CD4-positive, alpha-beta memory T cell (primary cell): ENCODE measurements at regions not wholly inside any gene's neighbourhood (a gene's known extent, or its start where the extent isn't known, plus 50 kb on each side); places are given as distances from the start of the nearest gene placed in this dataset.
"Not testable (repeated sequence)": the region's sequence is repeated elsewhere in the genome, so short reads cannot be mapped to it uniquely, and the experiment has no call there.

Experiments
- CTCF ChIA-PET: fragments of 350-600 bp; sonication (Branson Sonifier 250); formaldehyde crosslinking; loops from one replicate; lab custom pipeline; 2021; ENCODE audit warnings: inconsistent platforms; ENCODE audit not compliant: partially characterized antibody; lab: Charles Lee
- POLR2A ChIA-PET: fragments of 350-600 bp; sonication (Branson Sonifier 250); formaldehyde crosslinking; loops from one replicate; lab custom pipeline; 2021; ENCODE audit not compliant: partially characterized antibody; lab: Charles Lee
- DNase-seq, 5 donors: peaks; one replicate each; pipeline versions ENCODE4 v3.0.0 to v3.0.0-alpha.2; 2020 to 2022; ENCODE audit warnings: mixed read lengths in 1 of 5
- H3K27ac ChIP-seq: one replicate; pipeline ENCODE4 v1.7.0; 2013; ENCODE audit warnings: low read depth, low read length
- H3K27me3 ChIP-seq: 2 replicates; pipeline ENCODE4 v1.7.0; 2013; ENCODE audit warnings: mild to moderate bottlenecking, low read length, moderate library complexity; ENCODE audit not compliant: insufficient read depth
- H3K36me3 ChIP-seq: 2 replicates; pipeline ENCODE4 v1.7.0; 2013; ENCODE audit warnings: mild to moderate bottlenecking, low read length, moderate library complexity; ENCODE audit not compliant: insufficient read depth
- H3K4me1 ChIP-seq: 2 replicates; pipeline ENCODE4 v1.7.0; 2013; ENCODE audit warnings: mild to moderate bottlenecking, low read length, moderate library complexity; ENCODE audit not compliant: insufficient read depth
- H3K4me3 ChIP-seq, 2 donors: one replicate each; pipeline ENCODE4 v1.7.0; 2013; ENCODE audit warnings: low read length in 2 of 2, mild to moderate bottlenecking in 1 of 2
- H3K9me3 ChIP-seq, 2 donors: one replicate each; pipeline ENCODE4 v1.7.0; 2013; ENCODE audit warnings: low read length in 2 of 2, control low read depth in 1 of 2; ENCODE audit not compliant: control insufficient read depth in 1 of 2
- H3K27ac Mint-ChIP-seq, 7 donors: one replicate each; pipeline ENCODE4 v1.8.0; 2020 to 2021; ENCODE audit warnings: mixed read lengths in 7 of 7, mild to moderate bottlenecking in 6 of 7, inconsistent platforms in 3 of 7, moderate library complexity in 3 of 7
- H3K27me3 Mint-ChIP-seq, 2 donors: one replicate each; pipeline ENCODE4 v1.8.0; 2020 to 2021; ENCODE audit warnings: mixed read lengths in 2 of 2
- H3K36me3 Mint-ChIP-seq, 2 donors: one replicate each; pipeline ENCODE4 v1.8.0; 2020 to 2021; ENCODE audit warnings: mixed read lengths in 2 of 2, inconsistent platforms in 1 of 2, mild to moderate bottlenecking in 1 of 2
- H3K4me1 Mint-ChIP-seq, 4 donors: one replicate each; pipeline ENCODE4 v1.8.0; 2020 to 2021; ENCODE audit warnings: mixed read lengths in 4 of 4, mild to moderate bottlenecking in 1 of 4
- H3K4me3 Mint-ChIP-seq, 8 donors: one replicate each; pipeline ENCODE4 v1.8.0; 2020 to 2021; ENCODE audit warnings: mixed read lengths in 8 of 8, mild to moderate bottlenecking in 7 of 8, moderate library complexity in 6 of 8, inconsistent platforms in 3 of 8
- H3K9me3 Mint-ChIP-seq, 8 donors: one replicate each; pipeline ENCODE4 v1.8.0; 2020 to 2021; ENCODE audit warnings: mixed read lengths in 8 of 8, mild to moderate bottlenecking in 5 of 8, inconsistent platforms in 3 of 8, moderate library complexity in 1 of 8
- intact Hi-C: fragments of 100-400 bp; cut with micrococcal nuclease; formaldehyde crosslinking; loops from one replicate; pipeline ENCODE4 v1.15.1; 2023

DNA sequence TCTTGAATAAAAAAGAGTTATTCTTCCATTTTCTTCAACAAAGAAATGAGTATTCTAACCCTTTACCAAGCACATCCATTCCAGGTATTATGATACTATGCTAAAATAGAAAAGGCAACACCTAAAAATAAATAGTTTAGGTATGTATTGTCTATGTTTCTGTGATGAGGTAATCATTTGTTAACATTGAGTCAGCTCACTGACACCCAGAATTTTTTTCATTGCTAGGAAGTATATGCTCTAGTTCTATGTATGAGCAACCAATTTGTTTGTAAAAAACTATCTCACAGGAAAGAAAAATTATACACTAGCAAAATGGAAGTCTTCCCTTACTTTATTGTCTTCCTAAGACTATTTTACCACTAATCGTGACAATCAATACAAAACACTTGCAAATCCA lies 615.6 kb upstream of the GRIN3A start:
- Mint-ChIP-seq H3K36me3 (no peaks in the 10 kb centered on the region), H3K9me3 (peaks cover 2 to 27% (median 13%) of the 10 kb centered on the region in 8 donors), H3K4me3 (no peak overlapping the region), H3K4me1 (no peaks in the 10 kb centered on the region), H3K27me3 (no peaks in the 10 kb centered on the region), H3K27ac (no peak overlapping the region)
- Histone ChIP-seq H3K27me3 (no peaks in the 10 kb centered on the region), H3K9me3 (no peaks in the 10 kb centered on the region), H3K36me3 (no peaks in the 10 kb centered on the region), H3K27ac (no peak overlapping the region), H3K4me3 (no peak overlapping the region), H3K4me1 (no peaks in the 10 kb centered on the region)
- DNase-seq, result no peak
- intact Hi-C loops, result no loop called here
- ChIA-PET CTCF (no interaction called here), POLR2A (no interaction called here)

DNA sequence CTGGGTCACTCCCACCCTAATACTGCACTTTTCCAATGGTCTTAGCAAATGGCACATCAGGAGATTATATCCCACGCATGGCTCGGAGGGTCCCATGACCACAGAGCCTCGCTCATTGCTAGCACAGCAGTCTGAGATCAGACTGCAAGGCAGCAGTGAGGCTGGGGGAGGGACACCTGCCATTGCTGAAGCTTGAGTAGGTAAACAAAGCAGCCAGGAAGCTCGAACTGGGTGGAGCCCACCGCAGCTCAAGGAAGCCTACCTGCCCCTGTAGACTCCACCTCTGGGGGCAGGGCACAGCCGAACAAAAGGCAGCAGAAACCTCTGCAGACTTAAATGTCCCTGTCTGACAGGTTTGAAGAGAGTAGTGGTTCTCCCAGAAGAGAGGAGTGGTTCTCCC lies 599.0 kb upstream of the GRIN3A start:
- H3K27ac Mint-ChIP-seq, H3K27me3 ChIP-seq, H3K4me3 ChIP-seq, H3K27me3 Mint-ChIP-seq, H3K36me3 Mint-ChIP-seq, H3K4me1 ChIP-seq, H3K4me3 Mint-ChIP-seq, CTCF ChIA-PET, H3K27ac ChIP-seq, intact Hi-C loops, POLR2A ChIA-PET, H3K4me1 Mint-ChIP-seq, H3K36me3 ChIP-seq, H3K9me3 ChIP-seq: not testable (repeated sequence)
- peak in 1 of 5 donors; percentile 22 for DNase-seq
- H3K9me3 Mint-ChIP-seq, result peaks cover 0 to 19% (median 6%) of the 10 kb centered on the region in 8 donors

DNA sequence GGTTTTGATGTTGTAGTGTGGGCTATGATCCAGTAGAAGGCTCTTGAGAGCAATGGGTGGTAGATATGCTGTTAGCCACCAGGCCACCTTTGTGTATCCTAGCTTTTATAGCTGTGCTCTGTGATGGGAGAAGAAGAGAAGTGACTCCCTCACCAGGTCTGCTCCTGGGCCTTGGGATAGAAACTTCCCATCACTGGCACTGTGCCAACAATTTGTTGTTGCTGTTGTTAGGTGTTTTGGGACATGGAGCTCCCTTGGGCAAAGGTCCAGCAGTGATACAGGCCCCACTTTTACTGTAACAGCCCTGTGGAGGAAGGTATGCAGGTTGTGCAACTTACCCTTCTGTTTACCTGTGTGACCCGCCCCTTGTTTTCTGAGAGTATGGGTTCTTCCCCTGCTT lies 570.9 kb upstream of the GRIN3A start:
- no peak overlapping the region for H3K4me3 Mint-ChIP-seq

DNA sequence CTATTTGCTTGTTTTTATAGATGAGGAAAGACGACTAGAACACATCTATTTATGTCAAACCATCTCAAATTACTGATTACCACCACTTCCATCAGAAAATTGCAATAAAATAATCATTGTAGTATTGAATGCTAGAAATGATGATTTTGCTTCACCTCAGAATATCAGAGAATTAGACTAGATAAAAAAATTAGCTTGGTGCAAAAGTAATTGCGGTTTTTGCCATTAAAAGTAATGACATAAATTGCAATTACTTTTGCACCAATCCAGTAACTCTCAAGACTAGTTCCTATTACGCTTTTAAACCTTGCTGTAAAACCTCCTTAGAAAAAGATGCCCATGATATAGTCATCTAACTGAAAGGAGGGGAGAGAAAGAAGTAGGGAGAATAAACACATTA lies 556.7 kb upstream of the GRIN3A start:
- H3K9me3 Mint-ChIP-seq, result peaks cover 0 to 15% (median 3%) of the 10 kb centered on the region in 8 donors
- H3K4me1 Mint-ChIP-seq, result no peaks in the 10 kb centered on the region
- H3K27me3 Mint-ChIP-seq, result no peaks in the 10 kb centered on the region
- no peak overlapping the region for H3K4me3 Mint-ChIP-seq
- H3K36me3 ChIP-seq, result no peaks in the 10 kb centered on the region
- H3K4me3 ChIP-seq, result no peak overlapping the region
- DNase-seq, result no peak
- no peaks in the 10 kb centered on the region for H3K36me3 Mint-ChIP-seq
- ChIA-PET CTCF (no interaction called here), POLR2A (no interaction called here)
- H3K27me3 ChIP-seq, result no peaks in the 10 kb centered on the region
- intact Hi-C loops, result no loop called here
- no peak overlapping the region for H3K27ac Mint-ChIP-seq
- H3K4me1 ChIP-seq, result no peaks in the 10 kb centered on the region
- no peak overlapping the region for H3K27ac ChIP-seq
- H3K9me3 ChIP-seq, result no peaks in the 10 kb centered on the region

More for the DNA sequence above, 570.9 kb upstream of the GRIN3A start:
- Histone ChIP-seq H3K27me3 (no peaks in the 10 kb centered on the region), H3K4me1 (no peaks in the 10 kb centered on the region), H3K27ac (no peak overlapping the region), H3K4me3 (no peak overlapping the region), H3K36me3 (no peaks in the 10 kb centered on the region), H3K9me3 (no peaks in the 10 kb centered on the region)
- intact Hi-C loops, result no loop called here
- Mint-ChIP-seq H3K27ac (no peak overlapping the region), H3K27me3 (no peaks in the 10 kb centered on the region), H3K9me3 (peaks cover 2 to 28% (median 14%) of the 10 kb centered on the region in 8 donors), H3K4me1 (no peaks in the 10 kb centered on the region), H3K36me3 (no peaks in the 10 kb centered on the region)
- DNase-seq, result no peak
- ChIA-PET POLR2A (no interaction called here), CTCF (no interaction called here)

DNA sequence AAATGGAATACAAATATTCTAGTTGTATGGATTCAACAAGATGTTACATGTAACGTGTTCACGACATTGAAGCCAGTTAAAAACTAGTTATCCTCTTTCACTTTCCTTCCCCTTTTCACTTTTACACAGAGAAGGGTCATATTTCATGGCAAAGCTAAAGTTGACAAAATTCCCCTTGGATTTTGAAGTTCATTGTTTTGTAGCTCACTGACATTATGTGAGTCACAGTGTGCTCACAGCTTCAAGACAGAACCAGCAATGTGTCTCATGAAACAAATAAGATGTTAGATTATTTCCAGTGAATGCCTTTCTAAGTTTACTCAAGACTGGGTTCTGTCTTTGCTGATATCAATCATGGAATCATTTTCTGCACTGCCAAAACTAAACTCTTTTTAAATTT lies 535.5 kb upstream of the GRIN3A start:
- no peak for DNase-seq
- Mint-ChIP-seq H3K4me1 (no peaks in the 10 kb centered on the region), H3K4me3 (no peak overlapping the region), H3K9me3 (peaks cover 0 to 23% (median 3%) of the 10 kb centered on the region in 8 donors), H3K36me3 (no peaks in the 10 kb centered on the region), H3K27ac (no peak overlapping the region), H3K27me3 (no peaks in the 10 kb centered on the region)
- H3K27ac ChIP-seq, result no peak overlapping the region
- intact Hi-C loops, result no loop called here
- H3K4me1 ChIP-seq, result no peaks in the 10 kb centered on the region
- no peaks in the 10 kb centered on the region for H3K27me3 ChIP-seq
- ChIA-PET POLR2A (no interaction called here), CTCF (no interaction called here)
- H3K4me3 ChIP-seq, result no peak overlapping the region
- no peaks in the 10 kb centered on the region for H3K36me3 ChIP-seq
- H3K9me3 ChIP-seq, result no peaks in the 10 kb centered on the region

DNA sequence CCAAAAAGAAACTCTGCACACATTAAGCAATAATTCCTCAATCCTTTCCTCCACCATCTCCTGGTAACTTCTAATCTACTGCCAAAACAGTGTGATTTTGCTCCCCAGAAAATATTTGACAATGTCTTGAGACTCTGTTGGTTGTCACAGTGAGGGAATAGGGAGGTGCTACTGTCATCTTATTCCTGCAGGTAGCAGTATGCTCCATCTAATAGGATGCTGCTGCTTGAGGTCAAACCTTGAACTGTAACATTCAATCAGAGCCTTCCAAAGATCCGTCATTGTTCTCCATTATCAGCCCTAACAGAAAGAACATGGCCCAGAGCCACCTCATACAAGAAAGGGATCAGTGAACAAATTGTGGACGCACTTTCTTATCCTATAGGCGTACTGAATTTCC lies 514.7 kb upstream of the GRIN3A start:
- Histone ChIP-seq H3K36me3 (no peaks in the 10 kb centered on the region), H3K27me3 (no peaks in the 10 kb centered on the region), H3K4me1 (no peaks in the 10 kb centered on the region), H3K9me3 (no peaks in the 10 kb centered on the region), H3K4me3 (no peak overlapping the region), H3K27ac (no peak overlapping the region)
- Mint-ChIP-seq H3K4me3 (no peak overlapping the region), H3K4me1 (no peaks in the 10 kb centered on the region), H3K27ac (no peak overlapping the region), H3K36me3 (no peaks in the 10 kb centered on the region), H3K27me3 (no peaks in the 10 kb centered on the region), H3K9me3 (peaks cover 0 to 22% (median 5%) of the 10 kb centered on the region in 8 donors)
- intact Hi-C loops, result no loop called here
- no peak for DNase-seq
- CTCF ChIA-PET, result no interaction called here
- POLR2A ChIA-PET, result no interaction called here

DNA sequence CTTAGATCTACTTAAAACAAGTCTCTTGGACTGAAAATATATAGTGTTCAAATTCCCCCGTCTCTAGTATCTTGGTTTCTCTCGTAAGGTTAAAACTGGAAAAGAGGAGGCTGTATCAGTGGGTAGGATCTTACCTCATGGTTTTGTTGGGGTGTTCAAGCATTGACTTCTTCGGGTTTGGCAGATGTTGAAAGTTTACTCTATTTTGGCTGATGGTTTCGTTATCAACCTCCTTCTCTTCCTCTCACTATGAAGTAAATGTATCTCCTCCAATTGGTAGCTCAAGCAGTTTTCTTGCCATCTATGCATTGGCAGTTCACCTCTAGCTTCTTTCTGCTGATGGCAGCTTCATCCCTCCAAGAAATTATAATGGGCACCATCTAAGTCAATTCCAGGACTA lies 506.5 kb upstream of the GRIN3A start:
- Histone ChIP-seq H3K4me1 (no peaks in the 10 kb centered on the region), H3K36me3 (no peaks in the 10 kb centered on the region), H3K27ac (no peak overlapping the region), H3K9me3 (no peaks in the 10 kb centered on the region), H3K4me3 (no peak overlapping the region), H3K27me3 (no peaks in the 10 kb centered on the region)
- POLR2A ChIA-PET, result no interaction called here
- H3K27ac Mint-ChIP-seq, result no peak overlapping the region
- CTCF ChIA-PET, result no interaction called here
- no peak overlapping the region for H3K4me3 Mint-ChIP-seq
- H3K9me3 Mint-ChIP-seq, result peaks cover 0 to 6% (median 2%) of the 10 kb centered on the region in 8 donors
- no peak for DNase-seq
- no peaks in the 10 kb centered on the region for H3K4me1 Mint-ChIP-seq
- intact Hi-C loops, result no loop called here
- no peaks in the 10 kb centered on the region for H3K36me3 Mint-ChIP-seq
- H3K27me3 Mint-ChIP-seq, result no peaks in the 10 kb centered on the region

DNA sequence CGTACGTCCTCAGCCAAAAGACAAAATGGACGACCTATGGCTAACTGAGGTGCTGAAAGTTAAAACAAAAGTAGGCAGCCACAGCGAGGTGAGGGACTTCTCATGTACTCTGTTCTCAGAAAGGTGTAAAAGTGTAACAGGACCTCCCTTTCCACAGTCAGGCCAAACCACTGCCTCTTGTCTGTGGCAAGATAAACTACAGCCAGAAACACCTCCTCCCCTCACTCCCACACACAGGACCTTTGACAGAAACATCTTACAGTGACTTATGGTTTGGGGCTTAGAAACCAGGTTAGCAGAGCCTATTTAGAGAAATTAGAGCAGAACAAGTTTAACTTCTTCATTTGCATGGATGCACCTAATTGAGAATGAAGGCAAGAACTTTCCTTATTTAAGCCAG lies 499.1 kb upstream of the GRIN3A start:
- Histone ChIP-seq H3K9me3 (no peaks in the 10 kb centered on the region), H3K27ac (no peak overlapping the region), H3K4me1 (no peaks in the 10 kb centered on the region), H3K36me3 (no peaks in the 10 kb centered on the region), H3K27me3 (no peaks in the 10 kb centered on the region), H3K4me3 (no peak overlapping the region)
- ChIA-PET POLR2A (no interaction called here), CTCF (no interaction called here)
- intact Hi-C loops, result no loop called here
- DNase-seq, result no peak
- Mint-ChIP-seq H3K9me3 (peaks cover 0 to 14% (median 3%) of the 10 kb centered on the region in 8 donors), H3K27me3 (no peaks in the 10 kb centered on the region), H3K4me1 (no peaks in the 10 kb centered on the region), H3K27ac (no peak overlapping the region), H3K4me3 (no peak overlapping the region), H3K36me3 (no peaks in the 10 kb centered on the region)
